HEK293T (cell line): ENCODE measurements at regions not wholly inside any gene's neighbourhood (a gene's known extent, or its start where the extent isn't known, plus 50 kb on each side); places are given as distances from the start of the nearest gene placed in this dataset.

Experiments used
- CTCF ChIA-PET: fragments of 350-600 bp; formaldehyde crosslinking; extraction: SDS; loops from one replicate; lab custom pipeline; 2021; ENCODE audit warnings: antibody characterized with exemption, inconsistent platforms; lab: Yijun Ruan, JAX
- POLR2A ChIA-PET: fragments of 350-600 bp; formaldehyde crosslinking; extraction: SDS; loops from one replicate; lab custom pipeline; 2020; ENCODE audit warnings: antibody characterized with exemption, inconsistent platforms; lab: Yijun Ruan, JAX
- DNase-seq: peaks from one replicate; pipeline ENCODE4 v3.0.0; 2012; ENCODE audit warnings: mixed read lengths; ENCODE audit errors: extremely low spot score
- ARNT ChIP-seq: fragments of 450-650 bp; IDR thresholded peaks from 2 replicates; pipeline ENCODE4 v1.6.1; 2017; ENCODE audit warnings: mild to moderate bottlenecking
- BHLHE40 ChIP-seq: fragments of 450-650 bp; IDR thresholded peaks from 2 replicates; pipeline ENCODE4 v1.6.1; 2016; ENCODE audit warnings: mild to moderate bottlenecking, moderate library complexity, borderline replicate concordance
- CTBP1 ChIP-seq: fragments of 450-650 bp; IDR thresholded peaks from 2 replicates; pipeline ENCODE4 v1.6.1; 2016; ENCODE audit warnings: borderline replicate concordance
- ELF4 ChIP-seq: fragments of 450-650 bp; IDR thresholded peaks from 2 replicates; pipeline ENCODE4 v1.6.1; 2017; ENCODE audit warnings: antibody characterized with exemption
- FOXA1 ChIP-seq: fragments of 450-650 bp; IDR thresholded peaks from 2 replicates; pipeline ENCODE4 v1.6.1; 2016; ENCODE audit warnings: mild to moderate bottlenecking
- FOXK2 ChIP-seq: fragments of 450-650 bp; IDR thresholded peaks from 2 replicates; pipeline ENCODE4 v1.6.1; 2016; ENCODE audit warnings: mild to moderate bottlenecking
- FOXM1 ChIP-seq: fragments of 450-650 bp; IDR thresholded peaks from 2 replicates; pipeline ENCODE4 v1.6.1; 2017; ENCODE audit warnings: mild to moderate bottlenecking, borderline replicate concordance
- HDGF ChIP-seq: fragments of 450-650 bp; IDR thresholded peaks from 2 replicates; pipeline ENCODE4 v1.6.1; 2017; ENCODE audit warnings: antibody characterized with exemption, borderline replicate concordance
- L3MBTL2 ChIP-seq: fragments of 450-650 bp; conservative IDR thresholded peaks from 2 replicates; pipeline ENCODE4 v1.6.1; 2016; ENCODE audit warnings: mild to moderate bottlenecking
- LEF1 ChIP-seq: fragments of 450-650 bp; IDR thresholded peaks from 2 replicates; pipeline ENCODE4 v1.6.1; 2017; ENCODE audit warnings: mild to moderate bottlenecking, borderline replicate concordance
- NFRKB ChIP-seq: fragments of 450-650 bp; IDR thresholded peaks from 2 replicates; pipeline ENCODE4 v1.6.1; 2016; ENCODE audit warnings: mild to moderate bottlenecking, moderate library complexity
- PKNOX1 ChIP-seq: fragments of 450-650 bp; IDR thresholded peaks from 2 replicates; pipeline ENCODE4 v1.6.1; 2016
- SP1 ChIP-seq: fragments of 450-650 bp; IDR thresholded peaks from 2 replicates; pipeline ENCODE4 v1.6.1; 2017
- SUZ12 ChIP-seq: fragments of 450-650 bp; IDR thresholded peaks from 2 replicates; pipeline ENCODE4 v1.6.1; 2016; ENCODE audit warnings: mild to moderate bottlenecking
- TARDBP ChIP-seq: fragments of 450-650 bp; IDR thresholded peaks from 2 replicates; pipeline ENCODE4 v1.6.1; 2016
- ZNF384 ChIP-seq: fragments of 450-650 bp; IDR thresholded peaks from 2 replicates; pipeline ENCODE4 v1.6.1; 2016

DNA sequence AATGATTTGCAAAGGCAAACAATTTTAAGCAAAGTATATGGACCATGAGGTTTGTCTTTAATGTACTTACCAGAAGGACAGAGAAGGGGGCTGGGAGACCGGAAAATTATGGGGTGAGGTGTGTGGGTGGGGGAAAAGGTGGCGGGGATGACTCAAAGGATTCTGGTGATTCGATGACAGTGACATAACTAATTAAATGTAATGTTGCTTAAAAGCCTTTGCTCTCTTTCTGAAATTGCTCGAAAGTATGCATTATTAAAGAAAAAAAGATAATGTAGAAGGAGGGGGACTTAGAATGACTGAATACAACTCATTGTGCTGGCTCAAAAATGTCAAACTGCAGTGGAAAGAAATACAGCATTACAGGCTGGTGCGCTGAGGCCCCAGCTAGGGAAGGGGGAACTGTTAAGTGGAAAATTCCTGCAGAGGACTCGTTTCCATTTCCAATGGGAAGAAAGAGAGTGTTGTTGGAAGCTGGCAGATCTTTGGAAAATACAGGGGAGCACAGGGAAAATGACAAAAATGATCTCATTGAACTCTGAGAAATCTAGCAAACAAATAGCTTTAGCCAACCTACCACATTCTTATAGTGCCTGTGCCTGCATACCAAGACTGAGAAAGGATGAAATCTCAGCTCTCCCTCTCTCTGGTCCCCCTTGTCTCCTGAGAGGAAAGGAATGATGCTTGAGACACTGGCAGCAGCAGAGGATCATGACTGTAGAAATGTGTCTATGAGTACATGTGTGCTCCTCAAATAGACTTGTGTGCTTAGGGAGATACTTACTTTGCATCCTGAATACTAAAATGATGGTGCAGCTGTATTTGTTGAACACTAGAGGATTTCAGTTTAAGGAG, 632.4 kb downstream of the NYAP2 start:
- TF ChIP-seq HDGF (no peak), ARNT (no peak), FOXK2 (no peak), SP1 (no peak), FOXM1 (no peak), FOXA1 (no peak), BHLHE40 (no peak), LEF1 (no peak), ELF4 (no peak), CTBP1 (no peak), TARDBP (no peak), ZNF384 (no peak), L3MBTL2 (no peak), SUZ12 (no peak), PKNOX1 (no peak)
- ChIA-PET POLR2A (interaction anchor here (1.0 kb wide), 1 partner anchor 768 kb away, joined by 4 read pairs; the partner anchor contains the start of gene IRS1), CTCF (interaction anchor here (0.5 kb wide), 1 partner anchor 729 kb away, joined by 3 read pairs; no protein-coding TSS in a partner anchor)
- DNase-seq = no peak

GRCh38 chr2:226030788-226031646, 631.5 kb downstream of the NYAP2 start:
- ChIA-PET CTCF (interaction anchor here (0.5 kb wide), 1 partner anchor 730 kb away, joined by 3 read pairs; no protein-coding TSS in a partner anchor), POLR2A (interaction anchor here (1.0 kb wide), 1 partner anchor 769 kb away, joined by 4 read pairs; the partner anchor contains the start of gene IRS1)
- DNase-seq = peak; percentile 64
- TF ChIP-seq CTBP1 (no peak), FOXM1 (no peak), LEF1 (no peak), ZNF384 (no peak), BHLHE40 (peak; percentile 74)

GRCh38 chr2:226030369-226030768, 630.9 kb downstream of the NYAP2 start:
- no peak for DNase-seq
- CTCF ChIA-PET = no interaction called here
- POLR2A ChIA-PET = interaction anchor here (1.0 kb wide), 1 partner anchor 770 kb away, joined by 4 read pairs; the partner anchor contains the start of gene IRS1
- TF ChIP-seq LEF1 = no peak
- no peak for TF ChIP-seq L3MBTL2
- no peak for TF ChIP-seq BHLHE40
- TF ChIP-seq PKNOX1 = no peak
- TF ChIP-seq SP1 = no peak
- TF ChIP-seq HDGF = no peak
- TF ChIP-seq FOXM1 = no peak
- TF ChIP-seq FOXK2 = no peak
- TF ChIP-seq ELF4 = no peak
- no peak for TF ChIP-seq CTBP1
- no peak for TF ChIP-seq TARDBP
- TF ChIP-seq FOXA1 = no peak
- TF ChIP-seq ZNF384 = no peak
- no peak for TF ChIP-seq NFRKB
- no peak for TF ChIP-seq ARNT
- no peak for TF ChIP-seq SUZ12

- ChIA-PET POLR2A (no interaction called here), CTCF (no interaction called here)
- no peak for DNase-seq
- TF ChIP-seq FOXA1 (no peak), BHLHE40 (no peak), FOXM1 (no peak), LEF1 (no peak), L3MBTL2 (no peak), PKNOX1 (no peak), HDGF (no peak), TARDBP (no peak), ELF4 (no peak), SP1 (no peak), SUZ12 (no peak), CTBP1 (no peak), FOXK2 (no peak)
Measured at GRCh38 chr2:226023946-226024345, 624.4 kb downstream of the NYAP2 start.

DNA sequence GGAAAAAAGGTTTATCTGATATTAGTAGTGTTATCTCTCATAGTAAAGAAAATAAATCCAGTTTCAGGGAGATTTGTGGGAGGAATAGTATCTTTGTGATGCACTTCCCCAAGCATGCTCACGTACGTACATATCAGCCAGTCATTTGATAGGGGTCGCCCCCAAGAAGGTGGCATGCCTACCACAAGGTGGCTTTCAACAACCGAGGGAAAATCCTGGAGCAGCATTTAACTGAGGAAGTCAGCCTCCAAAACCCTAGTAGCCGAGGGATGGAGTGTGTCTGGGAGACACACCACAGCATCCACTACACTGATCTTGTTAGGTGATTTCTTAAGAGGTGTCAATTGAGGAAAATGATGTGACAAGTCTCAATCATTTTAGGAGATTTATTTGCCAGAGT, 623.9 kb downstream of the NYAP2 start:
- ChIA-PET POLR2A (no interaction called here), CTCF (no interaction called here)
- DNase-seq = no peak
- TF ChIP-seq HDGF (no peak), PKNOX1 (no peak), ZNF384 (no peak), ARNT (no peak), ELF4 (no peak), FOXA1 (no peak), CTBP1 (no peak), L3MBTL2 (no peak)
